Stimulated activated CD8-positive, alpha-beta memory T cell treated with anti-CD3 and anti-CD28 coated beads, Interleukin-12 subunit alpha, Interleukin-12 subunit beta, amount 100 ng/mL, for 1 hour (primary cell): ENCODE measurements at regions not wholly inside any gene's neighbourhood (a gene's known extent, or its start where the extent isn't known, plus 50 kb on each side); places are given as distances from the start of the nearest gene placed in this dataset.

Experiments used
- DNase-seq: peaks from one replicate; pipeline ENCODE4 v3.0.0-alpha.2; 2020; ENCODE audit warnings: low read depth

DNA sequence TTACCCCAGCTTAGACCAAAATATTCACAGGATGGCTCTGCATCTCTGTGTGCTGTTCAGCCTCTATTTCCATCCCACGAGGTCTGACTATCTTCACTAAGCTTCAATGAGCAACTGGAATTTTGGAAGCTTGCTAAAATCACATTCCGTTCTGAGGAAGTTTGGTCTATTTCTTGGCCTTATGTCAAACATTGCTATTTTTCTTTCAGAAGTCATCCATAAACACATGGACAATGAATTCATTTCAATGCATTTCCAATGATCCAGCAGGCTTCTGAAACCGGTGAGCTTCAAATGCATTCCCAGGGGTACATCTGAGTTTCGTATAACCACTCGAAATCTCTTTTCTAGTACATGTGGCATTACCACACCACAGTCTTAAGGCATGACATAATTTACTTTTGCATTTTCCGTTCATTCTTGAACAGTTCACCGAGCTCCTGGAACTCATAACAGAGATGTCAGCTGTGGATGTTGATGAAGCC lies 294.1 kb upstream of the KAZN start:
- no peak for DNase-seq

DNA sequence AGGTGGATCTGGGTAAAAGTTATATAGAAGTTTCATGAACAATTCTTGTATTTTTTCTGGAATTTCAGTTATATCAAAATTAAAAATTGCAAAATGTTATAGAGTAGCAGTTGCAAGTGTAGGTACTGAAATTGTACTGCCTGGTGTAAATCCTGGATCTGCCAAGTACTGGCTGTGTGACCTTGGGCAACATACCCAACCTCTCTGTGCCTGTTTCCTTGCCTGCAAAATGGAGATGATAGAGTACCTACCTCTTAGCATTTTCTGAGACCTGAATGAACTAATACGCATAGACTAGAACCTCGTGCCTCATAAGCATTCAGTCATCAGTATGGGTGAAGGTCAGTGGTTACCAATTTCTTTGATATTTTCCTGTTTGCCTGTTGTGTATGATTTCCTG lies 290.0 kb upstream of the KAZN start:
- no peak for DNase-seq

DNA sequence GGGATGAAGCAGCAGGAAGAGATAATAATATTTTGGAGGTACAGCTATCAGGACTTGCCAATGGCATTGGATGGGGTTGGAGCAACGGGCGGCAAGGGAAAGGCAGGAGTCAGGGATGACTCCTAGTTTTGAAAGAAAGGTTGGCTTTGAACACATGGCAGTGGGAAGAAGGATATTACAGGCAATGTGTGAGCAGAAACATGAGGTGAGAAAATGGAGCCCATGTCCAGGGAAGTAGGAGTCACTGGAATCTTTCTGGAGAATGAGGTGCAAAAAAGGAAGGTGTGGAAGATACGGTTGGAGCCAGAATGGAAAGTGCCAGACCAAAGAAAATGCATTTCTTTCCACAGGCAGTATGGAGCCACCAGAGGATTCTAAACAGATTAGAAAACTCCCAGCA lies 288.5 kb upstream of the KAZN start:
- DNase-seq, result no peak

DNA sequence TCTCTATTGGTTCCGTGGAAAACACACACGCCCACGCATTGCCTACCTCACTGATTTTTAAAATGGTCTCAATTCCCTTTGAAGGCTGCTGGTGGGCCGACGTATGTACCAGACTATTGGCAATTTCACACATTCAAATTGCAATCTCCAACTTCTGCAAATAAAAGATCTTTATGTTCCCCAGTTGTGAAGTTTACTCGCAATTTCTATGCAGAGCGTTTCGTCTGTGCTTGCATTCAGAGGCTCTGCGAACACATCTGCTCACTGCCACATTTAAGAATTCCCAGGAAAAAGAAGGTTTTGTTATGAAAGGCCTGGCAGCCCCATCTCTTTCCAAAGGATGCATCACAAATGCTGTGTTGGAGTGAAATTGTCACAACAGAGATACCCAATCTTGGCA lies 288.0 kb upstream of the KAZN start:
- no peak for DNase-seq

DNA sequence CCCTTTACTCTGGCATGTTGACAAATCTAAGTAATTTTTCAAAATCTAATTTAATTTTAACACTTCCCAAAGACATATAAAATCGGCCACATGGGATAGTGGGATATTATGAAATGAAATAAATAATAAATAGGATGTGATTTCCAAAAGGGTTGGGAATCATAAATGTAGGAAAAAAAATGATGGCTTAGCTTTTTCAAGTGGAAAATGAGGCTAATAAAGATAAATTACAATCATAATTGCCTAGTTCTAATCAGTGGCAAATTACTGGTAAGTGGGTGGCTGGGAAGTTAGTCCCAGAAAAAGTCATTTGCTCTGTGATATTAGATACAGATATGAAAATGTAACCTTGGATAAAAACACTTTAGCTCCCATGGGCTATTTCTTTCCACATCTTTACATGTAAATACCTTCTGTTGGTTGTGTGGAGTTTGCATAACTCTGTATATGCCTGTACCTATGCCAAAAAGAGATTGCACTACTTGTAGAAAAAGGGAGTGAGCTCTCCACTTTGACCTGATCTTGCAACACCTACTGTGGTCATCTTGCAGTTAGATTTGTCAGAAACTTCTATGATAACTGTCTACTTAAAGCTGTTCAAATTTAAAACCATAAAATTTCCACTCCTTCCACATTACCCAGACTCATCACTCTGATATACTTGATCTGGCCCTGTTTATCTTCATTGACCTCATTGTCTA lies 284.6 kb upstream of the KAZN start:
- DNase-seq, result no peak

DNA sequence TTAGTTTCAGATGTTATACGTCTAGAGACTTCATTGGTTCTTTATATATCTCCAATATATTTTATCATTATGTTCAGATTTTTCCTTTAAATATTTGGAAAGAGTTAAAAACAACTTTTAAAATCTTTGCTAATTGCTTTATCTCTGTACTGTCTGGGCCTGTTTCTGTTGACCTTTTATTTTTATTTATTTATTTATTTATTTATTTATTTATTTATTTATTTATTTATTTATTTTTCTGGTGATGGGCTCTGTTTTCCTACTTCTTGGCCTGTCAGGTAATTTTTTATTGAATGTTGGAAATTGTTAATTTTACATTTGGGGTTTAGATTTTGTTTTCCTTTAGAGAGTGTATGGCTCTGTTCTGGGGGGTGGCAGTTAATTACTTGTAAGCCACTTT lies 279.7 kb upstream of the KAZN start:
- DNase-seq, result no peak

DNA sequence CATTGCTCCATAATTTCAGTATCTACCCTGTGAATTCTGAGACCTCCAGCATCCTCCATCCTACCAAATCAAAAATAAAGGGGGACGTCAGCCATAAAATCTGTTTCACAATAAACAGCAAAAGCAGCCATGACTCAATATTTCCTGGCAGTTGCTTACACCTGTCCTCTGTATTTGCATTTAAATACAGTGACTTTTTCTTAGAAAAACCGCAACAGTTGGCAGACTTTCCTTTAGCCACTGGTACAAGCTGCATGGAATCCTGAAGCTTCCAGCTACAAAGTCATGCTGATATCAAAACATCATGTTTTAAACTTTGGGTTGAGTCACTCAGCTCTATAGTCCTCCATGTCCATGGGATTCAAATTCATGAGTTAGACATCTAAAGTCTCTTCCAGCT lies 278.0 kb upstream of the KAZN start:
- DNase-seq, result no peak

DNA sequence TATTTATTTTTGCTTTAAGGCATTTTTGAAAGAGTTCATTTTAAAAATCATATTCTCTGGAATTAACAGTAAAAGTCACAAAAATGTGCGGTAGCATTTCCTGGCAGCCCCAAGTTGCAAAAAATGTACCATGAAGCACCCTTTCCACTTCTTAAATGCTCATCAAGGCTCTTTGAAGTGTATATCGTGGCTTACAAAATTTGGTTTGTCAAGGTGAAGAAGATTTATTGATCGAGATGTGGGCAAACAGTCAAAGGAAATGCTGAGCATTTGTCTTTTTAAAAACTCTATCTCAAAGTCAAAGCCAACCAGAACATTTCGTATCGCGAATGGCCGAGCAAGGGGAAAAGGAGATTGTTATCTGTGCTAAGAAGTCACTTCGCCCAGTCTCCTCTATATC lies 277.5 kb upstream of the KAZN start:
- DNase-seq, result no peak

DNA sequence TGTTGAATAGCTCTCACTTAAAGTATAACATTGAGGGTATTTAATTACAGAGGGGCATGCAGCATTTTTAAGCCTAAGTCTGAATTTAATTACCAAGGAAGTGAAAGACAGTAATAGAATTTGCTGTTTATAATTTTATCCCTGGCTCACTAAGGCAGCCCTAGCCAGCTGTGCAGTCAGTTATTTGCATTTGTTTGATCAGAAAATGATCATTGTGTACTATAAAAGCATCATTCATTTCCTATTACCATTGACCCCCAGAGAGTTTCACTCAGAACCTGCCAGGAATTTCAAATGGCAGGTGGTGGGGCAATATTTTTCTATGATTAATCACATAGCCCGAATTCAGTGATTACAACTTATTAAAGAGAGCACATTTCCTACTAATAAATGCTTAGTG lies 277.1 kb upstream of the KAZN start:
- DNase-seq, result no peak

DNA sequence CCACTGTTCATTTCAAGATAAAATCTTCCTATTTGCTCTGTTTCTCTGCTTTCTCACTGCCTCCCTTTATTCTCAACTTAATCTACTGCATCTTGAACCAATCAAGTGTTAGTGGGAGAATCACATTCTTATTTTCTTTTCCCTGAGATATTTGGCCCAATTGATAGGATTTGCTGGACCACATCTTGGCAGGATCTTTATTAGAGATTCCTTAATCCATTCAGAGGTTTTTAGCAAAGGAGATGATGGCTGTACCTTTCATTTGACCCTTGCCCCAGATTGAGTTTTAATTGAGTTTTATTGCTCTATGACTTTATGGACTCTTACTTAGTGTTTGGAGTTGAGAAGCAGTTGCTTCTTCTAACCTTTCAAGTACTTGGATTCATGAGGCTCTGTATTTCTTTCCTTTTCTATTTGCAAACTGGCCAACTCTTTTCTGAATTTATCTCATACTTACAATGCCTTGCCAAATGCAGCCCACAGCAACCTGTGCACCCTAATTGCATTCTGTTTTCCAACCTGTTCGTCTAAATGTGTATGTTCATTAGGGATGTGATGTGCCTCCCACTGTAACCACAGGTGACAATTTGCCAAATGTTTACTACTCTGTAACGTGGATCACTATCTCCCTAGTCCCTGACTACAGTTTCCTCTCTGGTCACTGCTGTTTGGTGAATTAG lies 274.8 kb upstream of the KAZN start:
- DNase-seq, result no peak

DNA sequence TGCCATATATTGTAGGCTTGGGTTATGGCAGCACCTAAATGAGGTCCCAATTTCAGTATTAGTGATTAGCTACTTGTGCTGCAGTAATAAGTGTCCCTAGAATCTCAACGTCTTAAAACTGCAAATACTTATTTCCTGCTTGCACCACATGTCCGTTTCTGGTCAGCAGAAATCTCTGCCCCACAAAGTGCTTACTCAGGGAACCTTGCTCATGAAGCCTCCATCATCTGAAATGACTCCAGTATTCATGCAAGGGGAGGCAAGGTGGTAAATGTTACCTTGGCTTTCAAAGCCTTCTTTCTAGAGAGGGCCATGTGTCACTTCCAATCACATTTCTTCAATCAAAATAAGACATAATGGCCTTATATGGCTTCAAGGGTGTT lies 274.2 kb upstream of the KAZN start:
- no peak for DNase-seq

DNA sequence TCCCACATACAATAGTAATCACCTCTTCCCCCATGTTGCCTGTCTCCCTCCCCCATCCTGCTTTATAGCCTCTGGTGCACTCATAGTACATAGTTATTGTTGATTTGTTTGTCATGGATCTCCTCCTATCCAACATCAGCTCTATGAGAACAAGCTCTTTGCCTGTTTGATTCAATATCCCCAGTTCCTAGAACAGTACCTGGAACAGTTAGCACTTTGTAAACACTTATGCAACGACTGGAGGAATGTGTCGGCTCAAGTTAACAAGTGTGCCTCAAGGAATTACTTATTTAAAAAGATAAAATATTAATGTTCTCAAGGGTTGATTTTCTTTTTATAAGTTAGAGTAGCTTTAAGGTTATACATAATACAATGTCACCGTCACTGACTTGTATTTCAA lies 271.6 kb upstream of the KAZN start:
- no peak for DNase-seq

DNA sequence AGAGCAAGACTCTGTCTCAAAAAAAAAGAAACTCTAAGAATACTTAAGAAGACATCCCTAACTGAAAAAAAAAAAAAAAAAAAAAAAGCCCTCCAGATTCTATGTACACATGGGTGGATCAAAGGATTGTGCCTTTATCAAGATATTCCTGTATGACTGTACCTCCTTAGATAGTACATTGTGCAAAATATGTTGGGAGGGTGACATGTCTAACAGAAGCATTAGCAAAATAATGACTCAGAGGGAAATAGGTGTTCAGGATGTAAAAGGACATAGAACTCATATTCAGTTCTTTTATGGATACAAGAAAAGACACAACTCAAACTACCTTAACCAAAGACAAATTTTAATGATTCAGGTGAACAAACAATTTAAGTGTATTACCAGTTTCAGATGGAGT lies 269.8 kb upstream of the KAZN start:
- DNase-seq, result no peak

DNA sequence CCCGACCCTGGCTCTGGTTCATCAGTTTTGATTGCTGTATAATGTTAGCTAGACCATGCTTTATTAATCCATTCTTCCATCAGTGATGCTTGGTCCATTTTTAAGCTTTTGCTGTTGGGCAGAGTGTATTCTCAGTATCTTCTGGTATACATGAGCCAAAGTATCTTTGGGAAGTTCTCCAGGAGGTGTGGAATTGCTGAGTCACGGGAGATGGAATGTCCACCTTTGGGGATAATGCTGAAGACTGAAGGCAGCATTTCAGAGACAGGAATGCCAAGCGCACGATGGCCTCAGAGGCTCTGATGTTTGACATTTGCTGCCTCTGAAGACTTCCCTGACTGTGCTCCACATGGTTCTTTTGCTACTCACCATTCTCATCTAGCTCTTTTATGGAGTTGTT lies 266.3 kb upstream of the KAZN start:
- no peak for DNase-seq

DNA sequence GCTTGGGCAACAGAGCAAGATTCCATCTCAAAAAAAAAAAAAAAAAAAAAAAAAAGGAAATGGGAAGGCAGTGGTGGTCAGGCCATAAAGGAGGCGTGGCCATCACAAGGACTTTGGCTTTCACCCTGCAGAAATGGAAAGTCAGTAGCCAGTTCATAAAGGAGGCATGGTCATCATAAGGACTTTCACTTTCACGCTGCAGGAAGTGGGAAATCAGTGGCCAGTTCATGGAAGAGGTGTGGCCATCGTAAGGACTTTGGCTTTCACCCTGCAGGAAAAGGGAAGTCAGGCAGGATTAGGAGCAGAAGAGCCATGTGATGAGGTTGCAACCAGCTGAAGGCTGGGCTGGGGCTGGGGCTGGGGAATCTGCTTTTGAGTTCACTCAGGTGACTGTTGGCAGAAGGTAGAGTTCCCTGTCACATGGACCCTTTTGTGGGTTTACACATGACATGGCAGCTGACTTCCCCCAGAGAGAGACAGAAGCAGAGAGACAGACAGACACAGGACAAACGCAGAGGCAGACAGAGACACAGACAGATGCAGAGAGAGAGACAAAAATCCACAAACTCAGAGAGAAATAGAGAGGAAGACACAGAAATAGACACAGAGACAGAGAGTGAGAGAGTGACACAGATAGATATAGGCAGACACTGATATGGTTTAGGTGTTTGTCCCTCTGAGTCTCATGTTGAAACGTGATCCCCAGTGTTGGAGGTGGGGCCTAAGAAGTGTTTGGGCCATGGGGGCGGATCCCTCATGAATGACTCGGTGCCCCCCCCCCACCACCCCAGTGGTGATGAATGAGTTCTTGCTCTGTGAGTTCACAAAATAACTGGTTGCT lies 263.9 kb upstream of the KAZN start:
- DNase-seq, result no peak

DNA sequence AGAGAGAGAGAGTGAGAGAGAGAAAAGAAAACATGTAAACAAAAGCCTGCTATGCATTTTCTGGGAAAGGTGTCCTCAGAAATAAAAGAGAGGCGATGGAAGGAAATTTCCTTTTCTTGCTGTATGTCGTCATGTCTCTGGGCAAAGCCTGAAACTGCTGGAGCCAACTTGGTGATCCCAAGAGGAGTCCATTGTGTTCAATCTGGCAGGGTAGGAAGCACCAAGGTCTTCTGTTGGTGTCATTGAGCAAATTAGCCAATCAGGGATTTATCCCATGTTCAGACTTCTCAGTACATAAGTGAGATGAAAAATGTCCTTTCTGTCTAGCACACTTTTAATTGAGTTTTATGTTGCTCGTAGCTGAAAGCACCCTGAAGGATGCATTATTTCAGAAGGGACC lies 260.0 kb upstream of the KAZN start:
- no peak for DNase-seq

DNA sequence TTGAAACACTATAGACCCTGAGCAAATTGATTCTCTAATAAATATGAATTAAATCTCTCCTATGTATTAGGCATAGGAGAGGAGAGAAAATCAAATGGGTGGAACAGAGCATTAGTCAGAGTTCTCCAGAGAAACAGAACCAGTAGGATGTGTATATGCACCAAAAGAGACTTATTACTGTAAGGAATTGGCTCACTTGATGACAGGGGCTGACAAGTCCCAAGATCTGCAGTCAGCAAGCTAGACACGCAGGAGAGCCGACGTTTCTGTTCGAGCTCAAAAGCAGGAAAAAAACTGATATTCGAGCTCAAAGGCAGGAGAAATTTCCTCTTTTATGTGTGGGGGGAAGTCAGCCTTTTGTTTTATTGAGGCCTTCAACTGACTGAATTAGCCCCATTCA lies 259.2 kb upstream of the KAZN start:
- no peak for DNase-seq

DNA sequence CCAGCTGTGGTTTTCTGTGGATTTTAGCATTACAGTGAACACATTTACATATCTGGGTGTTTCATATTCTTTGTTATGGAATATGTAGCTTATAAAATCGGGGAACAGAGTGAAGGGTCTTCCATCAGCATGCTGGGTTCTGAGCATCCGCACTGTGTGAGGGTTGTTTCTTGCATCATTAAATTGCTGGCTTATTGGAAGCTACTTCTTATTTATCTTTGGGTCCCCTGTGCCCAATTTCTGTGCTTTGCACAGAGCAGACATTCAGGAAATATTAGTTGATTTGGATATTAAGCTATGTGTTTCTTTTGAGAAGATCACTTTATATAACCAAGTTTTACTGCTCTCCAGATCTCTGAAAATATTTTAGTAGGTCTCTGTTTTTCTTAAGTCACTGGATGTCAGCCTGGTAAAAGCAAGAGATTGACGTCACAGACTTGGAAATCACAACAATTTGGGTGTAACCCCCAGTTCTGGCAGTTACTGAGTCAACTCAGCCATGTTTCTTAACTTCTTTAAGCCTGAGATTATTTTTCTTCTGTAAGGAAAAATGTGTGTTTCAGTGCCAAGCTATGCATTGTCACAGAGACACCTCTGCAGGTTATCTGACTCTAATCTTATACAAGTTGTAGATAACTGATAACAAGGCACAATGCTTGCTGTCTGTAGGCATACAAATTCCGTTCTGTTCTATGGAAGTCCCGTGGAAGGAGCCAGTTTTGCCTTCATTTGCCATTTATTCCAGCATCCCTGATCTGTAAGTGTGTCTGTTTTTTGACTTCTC lies 258.3 kb upstream of the KAZN start:
- no peak for DNase-seq

DNA sequence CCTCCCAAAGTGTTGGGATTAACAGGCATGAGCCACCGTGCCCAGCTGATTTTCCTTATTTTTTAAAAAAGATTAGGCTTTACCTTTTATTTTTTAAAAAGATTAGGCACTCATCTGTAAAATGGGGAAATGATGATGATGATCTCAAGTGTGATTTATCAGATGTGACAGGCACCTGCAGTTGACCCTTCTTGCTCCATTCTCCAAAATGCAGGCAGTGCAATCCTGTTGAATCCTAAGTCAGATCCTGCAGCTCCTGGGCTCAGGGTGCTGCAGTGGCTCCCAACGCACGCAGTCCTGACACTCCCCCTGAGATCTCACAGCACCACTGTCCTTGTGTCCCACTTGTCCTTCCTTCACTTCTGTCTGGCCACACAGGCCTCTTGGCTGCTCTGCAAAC lies 257.3 kb upstream of the KAZN start:
- DNase-seq, result no peak

DNA sequence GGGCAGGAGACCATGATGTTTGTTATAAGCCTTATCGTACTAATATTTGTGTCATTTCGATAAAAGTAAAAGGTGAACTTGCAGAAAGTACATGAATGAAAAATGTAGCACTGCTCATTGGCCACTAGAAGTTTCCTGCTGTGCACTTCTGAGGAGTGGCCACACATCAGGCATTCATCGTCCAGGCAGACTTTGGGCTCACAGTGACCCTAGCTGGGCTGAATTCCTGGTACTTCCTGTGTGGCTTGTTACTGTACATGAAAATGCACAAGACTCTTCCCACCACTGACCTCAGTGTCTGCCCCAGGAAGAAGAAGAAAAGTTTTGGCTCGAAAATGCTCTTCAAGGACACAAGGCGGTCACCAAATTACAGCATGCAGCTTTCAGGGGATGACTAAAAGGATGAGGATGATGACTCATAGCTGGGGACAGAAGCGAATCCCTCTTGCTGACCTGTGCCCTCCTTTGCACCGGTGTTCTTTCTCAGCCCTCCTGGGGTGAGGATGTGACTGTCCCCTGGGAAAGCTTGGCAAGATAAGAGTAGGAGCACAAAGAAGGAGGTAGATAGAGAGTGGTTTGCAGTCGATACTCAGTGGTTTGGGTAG lies 252.4 kb upstream of the KAZN start:
- DNase-seq, result no peak

DNA sequence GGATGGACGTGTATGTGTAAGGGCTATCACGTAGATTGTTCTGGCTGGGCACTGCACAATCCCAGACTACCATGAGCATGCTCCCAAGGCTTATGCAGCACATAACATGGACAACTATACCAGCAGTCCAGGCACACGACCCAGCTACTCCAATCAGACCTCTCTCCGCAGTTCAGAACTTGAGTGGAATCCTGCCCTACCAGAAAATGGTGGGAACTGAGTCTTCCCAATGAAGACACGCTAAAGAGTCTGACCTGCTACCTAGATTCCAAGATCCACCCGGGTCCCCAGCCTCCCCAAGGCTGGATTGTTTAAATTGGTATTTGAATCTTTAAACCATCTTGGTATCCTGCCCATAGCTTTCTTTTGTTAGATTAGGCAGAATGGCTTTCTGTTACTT lies 251.3 kb upstream of the KAZN start:
- DNase-seq, result no peak

DNA sequence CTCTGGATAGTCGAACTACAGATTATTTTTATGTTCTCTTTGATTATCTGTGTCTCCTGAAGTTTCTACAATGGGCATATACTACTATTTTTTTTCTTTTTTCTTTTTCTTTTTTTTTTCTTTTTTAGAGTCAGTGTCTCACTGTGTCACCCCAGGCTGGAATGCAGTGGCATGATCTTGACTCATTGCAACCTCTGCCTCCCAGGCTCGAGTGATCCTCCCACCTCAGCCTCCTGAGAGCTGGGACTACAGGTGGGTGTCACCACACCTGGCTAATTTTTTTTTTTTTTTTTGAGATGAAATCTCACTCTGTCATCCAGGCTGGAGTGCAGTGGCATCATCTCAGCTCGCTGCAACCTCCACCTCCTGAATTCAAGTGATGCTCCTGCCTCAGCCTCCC lies 250.7 kb upstream of the KAZN start:
- DNase-seq, result no peak
